ENCODE measurements at regions not wholly inside any gene's neighbourhood (a gene's known extent, or its start where the extent isn't known, plus 50 kb on each side); places are given as distances from the start of the nearest gene placed in this dataset.
"Not testable (repeated sequence)": the region's sequence is repeated elsewhere in the genome, so short reads cannot be mapped to it uniquely, and the experiment has no call there.

- H2AFZ ChIP-seq (ENCODE audit: low read depth, low read length) = no peak overlapping the region
- H3K36me3 ChIP-seq (replicated peaks; ENCODE audit: low read depth, low read length) = no peaks in the 10 kb centered on the region
- H3K9me3 ChIP-seq (ENCODE audit: insufficient read depth, low read length) = no peaks in the 10 kb centered on the region
- H3K79me2 ChIP-seq (ENCODE audit: low read length) = no peaks in the 10 kb centered on the region
- no peak overlapping the region for H3K9ac ChIP-seq (ENCODE audit: low read length)
- no peaks in the 10 kb centered on the region for H4K20me1 ChIP-seq (ENCODE audit: insufficient read depth, low read length)
- no peak overlapping the region for H3K4me2 ChIP-seq (ENCODE audit: low read length)
- no peak for TF ChIP-seq EZH2phosphoT487 (IDR thresholded peaks at IDR 0.05; ENCODE audit: low read depth)
- TF ChIP-seq CTCF (IDR thresholded peaks at IDR 0.05; ENCODE audit: low read depth, low read length) = no peak
- no peaks in the 10 kb centered on the region for H3K4me1 ChIP-seq (ENCODE audit: low read length)
- H3K27ac ChIP-seq (ENCODE audit: low read length) = no peak overlapping the region
- H3K4me3 ChIP-seq (ENCODE audit: low read length) = no peak overlapping the region
- H3K27me3 ChIP-seq (ENCODE audit: low read depth, low read length) = no peaks in the 10 kb centered on the region
These were observed 119.6 kb upstream of the BRWD3 start for GRCh38 chrX:80929251-80929650.

GRCh38 chrX:80917919-80918318 lies 108.2 kb upstream of the BRWD3 start:
- no peak overlapping the region for H3K4me2 ChIP-seq (ENCODE audit: low read length)
- H3K4me1 ChIP-seq (ENCODE audit: low read length) = no peaks in the 10 kb centered on the region
- H3K79me2 ChIP-seq (ENCODE audit: low read length) = no peaks in the 10 kb centered on the region
- no peak overlapping the region for H3K4me3 ChIP-seq (ENCODE audit: low read length)
- no peak overlapping the region for H3K27ac ChIP-seq (ENCODE audit: low read length)
- H2AFZ ChIP-seq (ENCODE audit: low read depth, low read length) = no peak overlapping the region
- H4K20me1 ChIP-seq (ENCODE audit: insufficient read depth, low read length) = no peaks in the 10 kb centered on the region
- TF ChIP-seq CTCF (IDR thresholded peaks at IDR 0.05; ENCODE audit: low read depth, low read length) (no peak), EZH2phosphoT487 (IDR thresholded peaks at IDR 0.05; ENCODE audit: low read depth) (no peak)
- H3K36me3 ChIP-seq (replicated peaks; ENCODE audit: low read depth, low read length) = no peaks in the 10 kb centered on the region
- H3K27me3 ChIP-seq (ENCODE audit: low read depth, low read length) = no peaks in the 10 kb centered on the region
- no peak overlapping the region for H3K9ac ChIP-seq (ENCODE audit: low read length)
- H3K9me3 ChIP-seq (ENCODE audit: insufficient read depth, low read length) = no peaks in the 10 kb centered on the region

- not testable (repeated sequence) for H4K20me1 ChIP-seq (ENCODE audit: insufficient read depth, low read length)
These were observed 102.7 kb upstream of the BRWD3 start for GRCh38 chrX:80912351-80912750.

GRCh38 chrX:80879916-80880315 lies 70.2 kb upstream of the BRWD3 start:
- TF ChIP-seq CTCF (IDR thresholded peaks at IDR 0.05; ENCODE audit: low read depth, low read length) = no peak
- no peak for TF ChIP-seq EZH2phosphoT487 (IDR thresholded peaks at IDR 0.05; ENCODE audit: low read depth)
- Histone ChIP-seq H3K36me3 (replicated peaks; ENCODE audit: low read depth, low read length) (no peaks in the 10 kb centered on the region), H3K27ac (ENCODE audit: low read length) (no peak overlapping the region), H3K9ac (ENCODE audit: low read length) (no peak overlapping the region), H3K4me1 (ENCODE audit: low read length) (no peaks in the 10 kb centered on the region), H3K9me3 (ENCODE audit: insufficient read depth, low read length) (no peaks in the 10 kb centered on the region), H3K4me2 (ENCODE audit: low read length) (no peak overlapping the region), H3K79me2 (ENCODE audit: low read length) (no peaks in the 10 kb centered on the region), H3K27me3 (ENCODE audit: low read depth, low read length) (no peaks in the 10 kb centered on the region), H4K20me1 (ENCODE audit: insufficient read depth, low read length) (no peaks in the 10 kb centered on the region), H2AFZ (ENCODE audit: low read depth, low read length) (no peak overlapping the region), H3K4me3 (ENCODE audit: low read length) (no peak overlapping the region)

More at GRCh38 chrX:80912351-80912750, 102.7 kb upstream of the BRWD3 start:
- not testable (repeated sequence) for H3K27me3 ChIP-seq (ENCODE audit: low read depth, low read length); H3K9me3 ChIP-seq (ENCODE audit: insufficient read depth, low read length); H3K4me2 ChIP-seq (ENCODE audit: low read length); H3K36me3 ChIP-seq (replicated peaks; ENCODE audit: low read depth, low read length); H3K4me1 ChIP-seq (ENCODE audit: low read length); H3K4me3 ChIP-seq (ENCODE audit: low read length); H3K27ac ChIP-seq (ENCODE audit: low read length); H2AFZ ChIP-seq (ENCODE audit: low read depth, low read length); H3K79me2 ChIP-seq (ENCODE audit: low read length); H3K9ac ChIP-seq (ENCODE audit: low read length)

GRCh38 chrX:80879143-80879542 lies 69.5 kb upstream of the BRWD3 start:
- no peak overlapping the region for H3K4me2 ChIP-seq (ENCODE audit: low read length)
- H2AFZ ChIP-seq (ENCODE audit: low read depth, low read length) = no peak overlapping the region
- no peaks in the 10 kb centered on the region for H3K27me3 ChIP-seq (ENCODE audit: low read depth, low read length)
- H3K79me2 ChIP-seq (ENCODE audit: low read length) = no peaks in the 10 kb centered on the region
- TF ChIP-seq EZH2phosphoT487 (IDR thresholded peaks at IDR 0.05; ENCODE audit: low read depth) (no peak), CTCF (IDR thresholded peaks at IDR 0.05; ENCODE audit: low read depth, low read length) (no peak)
- no peak overlapping the region for H3K9ac ChIP-seq (ENCODE audit: low read length)
- no peaks in the 10 kb centered on the region for H3K4me1 ChIP-seq (ENCODE audit: low read length)
- H3K27ac ChIP-seq (ENCODE audit: low read length) = no peak overlapping the region
- no peaks in the 10 kb centered on the region for H3K36me3 ChIP-seq (replicated peaks; ENCODE audit: low read depth, low read length)
- no peak overlapping the region for H3K4me3 ChIP-seq (ENCODE audit: low read length)
- no peaks in the 10 kb centered on the region for H3K9me3 ChIP-seq (ENCODE audit: insufficient read depth, low read length)
- H4K20me1 ChIP-seq (ENCODE audit: insufficient read depth, low read length) = no peaks in the 10 kb centered on the region
